GM13977 (cell line): ENCODE measurements at regions not wholly inside any gene's neighbourhood (a gene's known extent, or its start where the extent isn't known, plus 50 kb on each side); places are given as distances from the start of the nearest gene placed in this dataset.

ENCODE experiments used
- DNase-seq: peaks from one replicate; pipeline ENCODE4 v3.0.0; 2012; ENCODE audit warnings: low spot score
- in situ Hi-C: fragments of 300-500 bp; cut with MboI; formaldehyde crosslinking; loops from one replicate; pipeline ENCODE4 v1.12.0; 2022; ENCODE audit warnings: low sequenced_read_pairs, low pct_unique_long_range_greater_than_20kb, mixed read lengths, inconsistent platforms; ENCODE audit not compliant: unreplicated experiment
- TF ChIP-seq, protein P1 (sequence below): IDR thresholded peaks from 2 replicates; pipeline ENCODE4 v1.5.1; 2012; ENCODE audit warnings: mild to moderate bottlenecking, control low read depth; ENCODE audit not compliant: insufficient read depth; ENCODE audit errors: extremely low read depth, missing control alignments

- no peak for DNase-seq
- TF ChIP-seq, protein P1, sequence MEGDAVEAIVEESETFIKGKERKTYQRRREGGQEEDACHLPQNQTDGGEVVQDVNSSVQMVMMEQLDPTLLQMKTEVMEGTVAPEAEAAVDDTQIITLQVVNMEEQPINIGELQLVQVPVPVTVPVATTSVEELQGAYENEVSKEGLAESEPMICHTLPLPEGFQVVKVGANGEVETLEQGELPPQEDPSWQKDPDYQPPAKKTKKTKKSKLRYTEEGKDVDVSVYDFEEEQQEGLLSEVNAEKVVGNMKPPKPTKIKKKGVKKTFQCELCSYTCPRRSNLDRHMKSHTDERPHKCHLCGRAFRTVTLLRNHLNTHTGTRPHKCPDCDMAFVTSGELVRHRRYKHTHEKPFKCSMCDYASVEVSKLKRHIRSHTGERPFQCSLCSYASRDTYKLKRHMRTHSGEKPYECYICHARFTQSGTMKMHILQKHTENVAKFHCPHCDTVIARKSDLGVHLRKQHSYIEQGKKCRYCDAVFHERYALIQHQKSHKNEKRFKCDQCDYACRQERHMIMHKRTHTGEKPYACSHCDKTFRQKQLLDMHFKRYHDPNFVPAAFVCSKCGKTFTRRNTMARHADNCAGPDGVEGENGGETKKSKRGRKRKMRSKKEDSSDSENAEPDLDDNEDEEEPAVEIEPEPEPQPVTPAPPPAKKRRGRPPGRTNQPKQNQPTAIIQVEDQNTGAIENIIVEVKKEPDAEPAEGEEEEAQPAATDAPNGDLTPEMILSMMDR = no peak
- in situ Hi-C loops = no loop called here
These were observed 303.0 kb downstream of the DYSF start for GRCh38 chr2:71756280-71756906.

- TF ChIP-seq, protein P1 = no peak
- in situ Hi-C loops = no loop called here
- no peak for DNase-seq
These were observed 298.2 kb downstream of the DYSF start for GRCh38 chr2:71751590-71751989.

GRCh38 chr2:71749671-71750101 is 296.3 kb downstream of the DYSF start:
- in situ Hi-C loops = no loop called here
- DNase-seq = no peak
- TF ChIP-seq, protein P1 = no peak

DNA sequence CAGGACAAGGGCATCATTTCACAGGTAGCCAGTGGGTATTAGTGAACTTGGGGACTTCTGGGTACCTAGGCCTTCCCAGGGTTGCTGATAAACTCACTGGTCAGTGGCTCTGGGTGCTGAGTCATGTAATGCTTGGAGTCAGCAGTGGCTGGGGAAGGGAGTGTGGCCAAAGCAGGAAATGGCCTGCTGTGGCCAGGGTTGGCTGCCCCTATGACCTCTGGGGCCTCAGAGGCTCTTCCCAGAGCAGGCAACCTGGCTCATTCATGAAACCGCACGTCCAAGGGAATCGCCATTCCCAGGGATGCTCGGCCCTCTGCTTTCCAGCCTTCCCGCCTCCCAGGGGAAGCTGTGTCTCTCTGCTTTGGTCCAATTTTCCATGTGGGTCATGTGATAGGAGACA is 294.9 kb downstream of the DYSF start:
- no peak for DNase-seq
- TF ChIP-seq, protein P1 = no peak
- in situ Hi-C loops = no loop called here

- in situ Hi-C loops = no loop called here
These were observed 294.2 kb downstream of the DYSF start for GRCh38 chr2:71747559-71747958.

DNA sequence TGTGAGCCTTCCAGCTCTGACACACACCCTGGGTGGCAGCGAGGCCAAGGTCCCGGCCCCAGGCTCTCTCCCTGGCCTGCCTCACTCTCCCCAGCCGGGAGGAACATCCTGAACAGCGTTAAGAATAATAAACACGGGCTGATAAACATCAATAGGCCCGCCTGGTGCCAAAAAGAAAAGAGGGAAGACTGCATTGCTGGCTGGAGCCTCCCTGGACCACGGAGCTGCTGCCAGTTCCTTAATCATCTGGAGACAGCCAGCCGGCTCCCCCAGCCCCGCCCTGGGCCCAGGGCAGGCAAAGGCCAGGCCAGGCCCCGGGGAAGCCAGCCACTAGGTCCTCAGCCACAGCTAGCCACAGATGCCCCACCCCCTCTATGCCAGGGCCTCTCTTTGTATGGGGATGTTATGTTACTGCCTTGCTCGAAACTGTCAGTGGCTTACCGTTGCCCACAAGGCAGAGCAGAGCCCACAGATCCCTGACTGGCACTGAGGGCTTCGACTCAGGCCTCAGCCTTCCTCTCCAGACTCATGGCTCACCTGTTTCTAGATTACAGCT is 293.7 kb downstream of the DYSF start:
- in situ Hi-C loops = no loop called here
- DNase-seq = no peak
- TF ChIP-seq, protein P1 = no peak

More at GRCh38 chr2:71747559-71747958, 294.2 kb downstream of the DYSF start:
- TF ChIP-seq, protein P1 = no peak
- DNase-seq = peak; percentile 4
